GM21528 (cell line): ENCODE measurements at regions not wholly inside any gene's neighbourhood (a gene's known extent, or its start where the extent isn't known, plus 50 kb on each side); places are given as distances from the start of the nearest gene placed in this dataset.

Source experiments
- ATAC-seq: cut with Tn5 transposase; IDR thresholded peaks from one replicate; pipeline ENCODE4 v1.9.1; 2021; ENCODE audit warnings: mild to moderate bottlenecking, moderate library complexity; ENCODE audit not compliant: unreplicated experiment, low FRiP score

DNA sequence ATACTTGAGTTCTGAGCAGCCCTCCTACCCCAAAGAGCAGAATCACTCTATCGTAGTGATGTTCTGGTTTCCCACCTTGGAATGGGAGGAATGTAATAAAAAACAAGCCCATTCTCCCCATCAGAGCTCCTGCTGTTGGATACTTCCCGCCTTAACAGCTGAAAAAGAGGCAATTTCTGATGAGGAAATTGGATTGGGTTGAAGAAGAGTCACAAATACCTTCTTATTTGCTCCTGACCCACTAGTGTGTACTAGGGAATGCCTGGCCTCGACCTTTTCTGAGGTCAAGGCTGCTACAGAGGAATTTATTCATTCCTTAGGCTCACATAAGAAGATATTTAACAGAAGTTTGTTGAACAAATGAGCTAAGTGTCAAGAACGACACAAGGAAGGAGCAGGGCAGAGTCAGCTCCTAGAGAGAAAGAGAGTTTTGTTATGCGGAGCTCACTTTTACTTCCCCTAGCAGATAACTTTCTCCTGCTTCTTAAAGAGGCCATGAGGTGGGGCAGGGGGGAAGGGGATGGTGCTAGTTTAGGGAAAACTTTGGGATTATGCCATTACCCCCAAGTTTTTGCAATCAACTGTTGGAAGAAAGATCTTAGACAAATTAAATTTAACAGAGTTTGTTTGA, 273.8 kb upstream of the CLNK start:
- ATAC-seq: no peak

DNA sequence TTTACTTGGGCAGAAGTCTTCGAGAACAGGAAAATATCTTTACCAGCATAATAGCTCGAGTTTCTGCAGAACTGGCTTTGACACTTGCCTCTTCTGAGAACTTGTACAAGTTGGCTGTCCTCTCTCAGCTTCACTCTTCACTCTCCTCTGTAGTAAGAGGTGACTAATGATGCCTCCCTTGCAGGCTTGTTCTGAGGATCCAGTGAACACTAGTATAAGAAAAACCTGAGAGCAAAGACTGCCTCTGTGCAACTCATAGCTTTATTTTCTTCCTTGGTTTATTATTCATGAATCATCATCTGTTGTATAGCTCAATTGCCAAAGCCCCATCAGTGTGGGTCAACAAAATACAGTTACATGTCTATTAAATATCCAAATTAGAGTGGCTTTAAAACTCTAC, 266.7 kb upstream of the CLNK start:
- ATAC-seq: no peak

DNA sequence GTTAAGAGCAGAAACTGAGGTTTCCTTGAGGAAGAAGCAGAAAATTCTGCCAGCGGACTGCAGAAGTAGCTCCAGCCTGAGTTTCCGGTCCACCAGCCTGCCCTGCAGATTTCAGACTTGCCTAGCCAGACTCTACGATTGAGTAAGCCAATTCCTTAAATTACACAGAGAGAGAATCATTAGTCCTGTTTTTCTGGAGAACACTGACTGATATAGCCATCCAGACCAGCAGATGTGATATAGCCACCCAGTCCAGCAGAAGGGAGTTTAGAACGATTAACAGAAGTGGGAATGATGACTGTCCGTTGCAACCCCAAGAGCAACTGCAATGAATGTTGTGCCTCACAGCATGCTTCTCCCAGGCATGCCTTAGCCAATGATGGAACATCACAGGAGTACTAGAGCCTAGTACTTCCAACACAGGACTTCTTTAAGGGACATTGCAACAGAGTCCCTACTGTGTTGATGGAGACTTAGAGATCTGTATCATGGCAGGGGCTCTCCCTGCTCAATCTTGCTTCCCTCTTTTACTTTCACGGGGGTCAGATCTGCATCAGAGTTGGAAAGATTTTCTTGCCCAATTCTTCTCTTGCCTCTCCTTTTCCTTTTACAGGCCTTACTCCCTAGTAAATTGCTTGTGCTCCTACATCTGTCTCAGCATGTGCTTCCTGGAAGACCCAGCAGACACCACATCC, 264.6 kb upstream of the CLNK start:
- no peak for ATAC-seq

DNA sequence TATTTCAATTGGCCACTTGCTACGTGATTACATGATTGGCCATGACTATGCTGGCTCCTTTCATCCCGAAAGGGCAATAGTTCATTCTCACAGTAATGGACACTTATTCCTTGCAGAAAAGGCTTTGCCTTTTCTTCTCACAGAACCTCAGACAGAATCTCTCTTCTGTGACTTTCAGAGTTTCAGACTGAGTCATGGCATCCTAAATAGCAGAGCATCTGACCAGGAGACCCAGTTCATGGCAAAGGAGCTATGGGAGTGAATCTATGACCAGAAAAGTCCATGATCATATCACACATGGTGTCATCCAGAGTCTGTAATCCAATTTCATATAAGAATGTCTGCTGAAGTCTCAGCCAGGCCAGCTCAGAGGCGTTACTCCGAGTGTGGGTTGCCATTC, 263.3 kb upstream of the CLNK start:
- ATAC-seq: no peak

DNA sequence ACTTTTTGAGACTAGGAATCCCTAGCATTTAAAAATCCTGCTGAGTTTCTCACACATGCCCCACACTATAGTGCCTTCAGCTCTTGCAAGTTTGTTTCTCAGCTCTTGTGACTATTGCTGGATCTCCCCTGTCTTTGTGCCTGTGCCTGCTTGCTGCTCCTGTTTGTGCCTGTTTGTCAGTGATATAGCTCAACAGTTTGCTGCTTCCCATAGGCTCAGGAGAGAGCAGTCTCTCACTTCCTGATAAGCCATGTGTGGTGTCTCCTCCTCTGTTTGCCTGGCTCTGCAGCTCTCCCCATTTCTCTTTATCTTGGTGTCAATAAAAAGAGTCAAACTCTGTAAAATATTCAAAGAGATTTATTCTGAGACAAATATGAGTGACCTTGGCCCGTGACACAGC, 259.8 kb upstream of the CLNK start:
- no peak for ATAC-seq

DNA sequence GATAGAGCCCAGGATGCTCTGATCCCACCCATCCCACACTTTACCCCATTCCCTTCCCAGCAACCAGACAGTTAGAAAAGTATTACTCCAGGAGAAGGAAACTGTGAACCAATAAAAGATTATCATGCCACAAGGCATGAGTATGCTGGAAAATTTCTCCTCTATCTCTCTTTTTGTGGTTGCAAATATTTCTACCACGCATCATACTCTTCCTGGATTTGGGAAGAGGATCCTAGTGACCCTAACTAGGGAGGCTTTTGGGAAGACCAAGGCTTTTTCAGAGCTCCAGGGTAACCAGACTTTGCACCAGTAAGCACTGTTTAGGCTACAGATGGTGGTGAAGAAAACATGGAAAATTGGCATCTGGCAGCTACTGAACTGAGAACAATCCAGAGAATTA, 257.6 kb upstream of the CLNK start:
- ATAC-seq: no peak

DNA sequence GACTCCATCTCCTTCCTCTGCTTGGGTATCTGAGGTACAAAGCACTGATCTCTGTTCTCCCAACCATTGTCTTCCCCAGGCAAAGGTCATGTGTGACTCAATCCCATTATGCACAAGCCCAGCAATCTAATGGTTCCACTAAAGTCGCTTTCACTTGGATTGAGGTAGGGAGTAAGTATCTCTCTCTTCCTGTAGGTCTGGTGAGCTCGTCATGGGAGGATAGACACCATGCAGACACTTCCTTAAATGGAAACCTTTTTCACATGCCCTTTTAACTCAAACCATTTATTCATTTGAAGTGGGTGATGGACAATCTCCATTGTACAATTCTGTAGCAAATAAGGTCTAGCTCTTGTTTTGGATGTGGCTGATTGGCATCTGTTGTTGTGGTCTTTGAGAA, 245.2 kb upstream of the CLNK start:
- no peak for ATAC-seq

DNA sequence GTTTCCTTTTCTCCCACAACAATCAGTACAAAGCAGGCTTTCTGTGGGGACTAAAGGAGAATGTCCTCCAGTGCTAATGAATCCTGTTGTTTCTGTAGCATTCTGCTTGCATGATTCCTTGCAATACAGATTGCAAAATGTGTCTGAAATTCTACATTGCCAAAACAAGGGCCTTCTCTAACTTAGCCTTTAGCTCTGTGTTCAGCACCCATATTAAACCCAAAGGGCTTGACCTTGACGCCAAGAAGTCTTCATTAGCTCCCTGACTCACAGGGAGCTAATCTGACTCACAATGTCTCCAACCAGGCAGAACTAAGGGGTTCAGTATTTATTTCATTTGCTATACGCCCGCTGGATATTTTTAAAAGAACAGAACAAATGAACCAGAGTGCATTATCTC, 241.4 kb upstream of the CLNK start:
- no peak for ATAC-seq

DNA sequence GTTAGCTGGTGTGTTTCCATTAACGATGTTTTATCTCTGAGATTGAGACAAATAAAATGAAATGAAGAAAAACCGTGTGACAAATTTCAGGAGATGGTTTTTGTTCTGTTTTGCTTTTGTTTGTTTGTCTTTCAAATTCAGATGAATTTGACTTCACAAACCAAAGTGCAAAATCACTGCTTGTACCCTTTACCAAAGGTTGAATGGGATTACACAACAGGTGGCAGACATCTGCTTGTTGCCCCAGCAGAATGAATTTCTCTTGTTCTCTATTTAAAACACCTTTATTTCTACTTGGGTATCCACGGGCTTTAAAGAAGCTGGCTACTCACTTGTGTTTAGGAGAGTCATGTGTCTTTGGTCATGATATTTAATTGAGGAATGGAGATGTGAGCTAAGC, 239.7 kb upstream of the CLNK start:
- no peak for ATAC-seq

DNA sequence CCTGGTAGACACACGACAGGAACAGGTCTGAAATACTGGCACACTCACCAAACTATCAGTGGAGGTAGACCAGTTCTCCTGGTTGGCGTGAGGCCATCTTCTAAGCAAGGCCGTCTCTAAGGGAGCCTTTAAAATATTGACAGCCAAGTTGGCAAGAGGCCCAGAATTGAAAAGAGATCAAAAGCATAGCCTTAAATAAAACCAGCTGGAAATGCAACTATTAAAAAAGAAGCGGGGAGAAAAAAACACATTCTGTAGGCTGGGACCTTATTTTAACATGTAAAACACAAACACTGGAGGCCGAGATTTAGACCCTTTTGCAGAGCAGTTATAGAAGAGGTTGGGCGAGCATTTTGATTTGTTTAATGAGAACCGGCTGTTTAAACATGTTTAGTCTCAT, 233.0 kb upstream of the CLNK start:
- no peak for ATAC-seq

DNA sequence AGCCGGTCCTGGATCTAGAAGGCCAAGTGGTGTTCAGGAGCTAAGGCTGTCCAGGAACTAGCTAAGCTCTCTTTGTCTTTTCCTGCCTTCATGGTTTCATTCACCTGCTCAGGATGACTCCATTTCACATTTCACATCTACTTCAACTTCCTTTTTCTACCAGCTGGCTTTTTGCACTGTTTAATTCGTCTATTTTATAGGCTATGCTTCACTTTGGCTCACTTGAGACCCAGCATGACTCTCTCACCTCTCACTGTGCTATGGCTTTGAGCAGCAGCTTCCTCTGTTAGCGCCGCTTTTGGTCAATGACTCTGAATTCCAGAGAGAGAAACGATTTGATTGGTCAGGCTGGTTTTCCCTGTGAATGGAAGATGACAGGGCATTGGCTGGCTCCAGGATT, 213.5 kb upstream of the CLNK start:
- ATAC-seq: no peak

DNA sequence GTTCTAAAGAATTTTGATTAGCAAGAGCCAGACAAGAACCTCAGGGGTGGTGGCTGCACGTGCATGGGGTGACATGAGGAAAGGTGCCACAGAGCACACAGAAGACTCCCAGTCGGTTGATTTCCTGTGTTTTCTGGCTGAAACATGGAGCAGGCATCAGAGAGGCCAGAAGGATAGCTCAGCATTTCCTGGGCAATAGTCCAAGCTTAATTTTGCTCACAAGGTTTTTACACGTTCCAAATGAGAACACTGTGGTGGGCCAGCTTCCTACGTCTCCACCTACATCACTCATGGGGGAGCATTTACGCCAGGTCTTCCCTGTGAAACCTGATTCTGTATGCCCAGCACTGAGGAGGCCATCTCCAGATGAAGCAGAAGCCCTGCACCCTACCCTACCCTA, 212.5 kb upstream of the CLNK start:
- no peak for ATAC-seq

DNA sequence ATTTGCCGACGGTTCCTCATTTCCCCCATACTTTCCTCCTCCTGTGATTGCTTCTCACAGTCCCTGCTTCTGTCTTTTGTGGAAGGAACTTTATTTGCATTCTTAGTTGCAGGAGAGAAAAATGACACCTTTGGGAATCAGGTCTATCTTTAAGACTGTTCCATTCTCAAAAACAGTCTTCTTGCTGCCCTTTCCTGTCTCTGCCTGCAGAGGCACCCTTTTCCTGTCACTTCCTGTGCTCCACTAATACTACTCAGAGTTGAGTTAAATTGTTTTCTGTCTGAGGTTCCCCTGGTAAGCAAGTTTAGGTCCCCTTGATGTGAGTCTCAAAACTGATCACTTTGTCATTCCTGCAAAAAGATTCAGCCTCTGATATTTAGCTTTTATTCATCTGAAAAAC, 208.8 kb upstream of the CLNK start:
- ATAC-seq: peak; percentile 85

DNA sequence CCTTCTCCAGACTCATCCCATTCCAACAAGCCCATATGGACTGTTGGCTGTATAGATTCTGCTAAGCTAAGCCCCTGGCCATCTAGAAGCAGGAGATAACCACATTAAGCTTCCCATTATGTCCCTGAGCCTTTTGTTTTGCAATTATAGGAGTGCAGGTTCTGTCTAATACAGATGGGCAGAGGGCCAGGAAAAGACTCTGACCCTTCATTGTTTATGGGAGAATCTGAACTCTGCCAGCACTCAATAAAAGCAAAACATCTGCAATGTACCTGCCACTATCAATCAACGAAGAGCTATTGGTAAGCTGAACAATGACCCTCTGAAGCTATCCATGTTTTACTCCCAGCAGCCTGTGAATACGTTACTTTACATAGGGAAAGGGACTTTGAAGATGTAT, 207.3 kb upstream of the CLNK start:
- ATAC-seq: no peak

DNA sequence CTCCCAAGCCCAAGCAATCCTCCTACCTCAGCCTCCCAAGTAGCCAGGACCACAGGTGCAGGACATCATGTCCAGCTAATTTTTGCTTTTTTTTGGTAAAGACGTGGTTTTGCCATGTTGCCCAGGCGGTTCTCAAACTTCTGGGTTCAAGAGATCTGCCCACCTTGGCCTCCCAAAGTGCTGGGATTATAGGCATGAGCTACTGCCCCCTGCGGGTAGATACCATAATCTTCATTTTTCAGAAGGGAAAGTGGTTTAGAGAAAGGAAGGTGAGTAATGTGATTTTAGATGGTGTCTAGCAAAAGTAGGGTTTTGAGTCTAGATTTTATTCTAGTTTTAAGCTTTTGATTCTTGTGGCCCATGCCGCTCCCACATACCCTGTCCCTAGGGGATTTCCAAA, 205.3 kb upstream of the CLNK start:
- ATAC-seq: no peak

DNA sequence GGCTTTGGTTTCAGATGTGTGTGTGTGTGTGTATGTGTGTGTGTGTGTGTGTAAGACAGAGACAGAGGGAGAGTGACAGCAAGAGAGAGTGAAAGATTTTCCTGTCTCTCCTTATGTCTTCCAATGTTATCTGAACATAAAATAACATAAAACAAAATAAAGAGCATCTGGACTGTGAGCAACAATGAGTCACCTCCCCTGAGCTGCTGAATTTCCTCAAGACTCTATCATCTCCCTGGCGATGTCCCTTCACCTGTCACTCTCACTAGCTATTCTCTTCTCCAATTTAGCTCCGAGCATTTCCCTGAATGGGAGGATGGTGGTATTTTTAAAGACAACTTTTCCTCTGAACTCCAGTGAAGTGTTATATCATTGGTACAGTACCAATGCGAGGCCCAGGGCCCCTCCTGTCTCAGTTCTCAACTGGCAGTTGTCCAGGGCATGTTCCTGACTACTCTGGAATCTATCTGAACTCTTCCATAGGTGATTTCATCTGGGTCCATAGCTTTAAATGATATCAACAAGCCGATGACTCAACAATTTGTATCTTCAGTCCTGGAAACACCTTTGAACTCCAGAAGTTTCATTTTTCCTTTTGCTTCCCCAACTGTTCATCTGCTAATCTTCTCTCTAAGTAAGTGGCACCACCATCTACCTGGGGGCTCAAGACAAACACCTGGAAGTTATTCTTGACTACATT, 195.0 kb upstream of the CLNK start:
- ATAC-seq: no peak

DNA sequence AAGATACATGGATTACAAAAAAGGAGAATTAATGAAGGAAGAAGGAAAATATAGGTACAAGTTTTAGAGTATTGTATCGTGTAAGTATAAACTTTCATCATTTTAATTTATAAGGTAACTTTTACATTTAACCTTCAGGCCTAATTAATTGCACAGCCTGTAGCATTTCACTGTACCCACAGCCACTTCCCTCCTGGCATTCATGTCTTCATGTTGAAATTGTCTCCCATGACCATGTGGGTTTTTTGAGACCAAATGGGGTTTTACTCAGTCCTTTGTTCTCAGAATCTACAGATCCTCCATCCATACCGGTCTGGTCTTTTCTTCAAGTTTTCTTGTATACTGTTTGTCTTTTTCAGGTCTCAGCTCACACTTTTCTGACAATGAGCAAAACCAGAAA, 194.3 kb upstream of the CLNK start:
- ATAC-seq: no peak

DNA sequence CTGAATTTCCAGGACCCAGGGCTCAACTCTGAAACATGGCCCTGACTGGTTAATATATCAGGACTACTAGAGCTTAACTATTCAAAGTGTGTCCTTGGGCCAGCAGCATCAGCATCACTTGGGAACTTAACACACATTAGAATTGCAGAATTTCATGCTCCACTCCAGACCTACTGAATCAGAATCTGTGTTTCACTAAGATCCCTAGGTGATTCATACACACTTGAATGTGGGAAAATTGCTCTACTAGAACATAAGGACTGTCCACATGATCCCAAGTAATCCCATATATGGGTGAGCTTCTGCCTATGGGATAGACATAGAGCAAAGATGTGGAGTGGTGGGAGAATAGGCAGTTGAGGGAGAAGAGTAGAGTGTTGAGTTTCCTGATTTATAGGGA, 192.5 kb upstream of the CLNK start:
- no peak for ATAC-seq

DNA sequence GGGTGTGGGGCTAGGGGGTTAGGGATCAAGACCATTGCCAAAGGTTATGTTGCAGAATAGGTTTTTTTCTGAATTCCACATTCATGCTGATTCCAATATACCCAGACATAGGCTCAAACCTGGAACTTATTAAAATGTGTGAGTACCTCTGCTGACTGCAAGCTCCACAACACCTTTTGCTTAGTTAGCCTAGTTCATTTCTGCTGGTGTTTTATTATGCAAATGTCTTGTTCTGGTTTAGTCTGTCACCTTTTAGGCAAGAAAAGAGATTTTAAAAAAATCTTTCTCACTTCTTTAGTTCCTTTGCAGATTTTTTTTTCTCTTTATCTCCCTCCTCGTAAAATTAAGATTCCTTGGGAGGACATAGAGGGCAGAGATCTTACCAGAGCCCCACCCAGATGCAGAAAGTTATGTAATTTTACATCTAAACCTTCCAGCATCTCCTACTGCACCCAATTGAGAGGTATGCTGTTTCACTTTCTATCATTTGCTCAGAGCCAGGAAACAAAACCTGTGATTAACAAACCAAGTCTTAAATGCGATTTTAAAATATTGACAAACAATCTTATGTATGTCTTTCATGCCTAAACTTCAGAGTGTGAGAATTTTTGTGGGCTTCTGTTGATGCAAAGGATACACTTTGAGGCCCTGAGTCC, 190.7 kb upstream of the CLNK start:
- ATAC-seq: peak; percentile 62

DNA sequence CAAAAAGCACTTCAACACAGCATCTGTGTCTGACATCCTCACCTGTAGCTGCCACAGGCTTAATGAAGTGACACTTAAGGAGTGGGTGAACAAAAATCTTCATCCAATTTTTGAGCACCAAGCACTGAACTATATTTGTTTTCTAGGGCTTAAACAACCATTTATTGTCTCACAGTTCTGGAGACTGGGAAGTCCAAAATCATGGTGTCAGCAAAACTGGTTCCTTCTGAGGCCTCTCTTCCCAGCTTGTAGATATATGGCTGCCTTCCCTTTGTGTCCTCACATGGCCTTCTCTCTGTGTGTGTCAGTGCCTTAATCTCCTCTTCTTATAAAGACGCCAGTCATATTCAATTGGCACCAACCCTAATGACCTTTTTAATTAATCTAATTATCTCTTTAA, 189.2 kb upstream of the CLNK start:
- ATAC-seq: no peak

DNA sequence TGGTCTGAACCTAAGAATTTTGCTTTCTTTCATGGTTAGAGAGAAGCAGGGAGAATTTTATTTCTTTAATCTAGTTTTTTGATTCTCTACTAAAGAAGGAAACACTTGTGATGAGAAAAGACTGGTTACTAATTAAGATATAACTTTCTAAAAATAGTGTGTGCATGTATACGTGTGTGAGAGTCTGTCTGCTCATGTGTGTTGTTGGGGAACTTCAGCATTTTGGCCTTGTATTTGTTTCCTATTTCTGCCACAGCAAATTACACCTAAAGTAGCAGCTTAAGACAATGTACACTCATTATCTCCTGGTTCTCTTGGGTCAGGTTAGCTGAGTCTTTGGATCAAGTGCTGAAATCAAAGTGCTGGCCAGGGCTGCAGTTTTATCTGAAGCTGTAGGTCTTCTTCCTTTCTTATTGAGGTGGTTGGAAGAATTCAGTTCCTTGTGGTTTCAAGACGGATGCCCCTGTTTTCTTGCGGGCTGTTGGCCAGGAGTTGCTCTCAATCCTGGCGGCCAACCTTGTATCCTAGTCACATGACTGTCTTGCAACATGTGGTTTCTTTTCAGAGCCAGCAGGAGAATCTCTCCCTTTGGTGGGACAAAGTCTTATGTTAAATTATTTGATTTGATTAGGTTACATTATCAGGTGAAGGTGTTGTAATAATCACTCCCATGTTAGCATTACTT, 188.4 kb upstream of the CLNK start:
- no peak for ATAC-seq
